Smooth muscle cell (in vitro differentiated cells): ENCODE measurements at regions not wholly inside any gene's neighbourhood (a gene's known extent, or its start where the extent isn't known, plus 50 kb on each side); places are given as distances from the start of the nearest gene placed in this dataset.

ENCODE experiments used
- DNase-seq: peaks from one replicate; lab custom pipeline; 2025; ENCODE audit not compliant: unreplicated experiment; lab: John Stamatoyannopoulos, UW
- H2AFZ ChIP-seq: fragments of 200-600 bp; sonication (generic); 2 replicates; pipeline ENCODE4 v1.6.0; 2016; ENCODE audit warnings: antibody characterized with exemption, low read depth, mild to moderate bottlenecking
- H3F3A ChIP-seq: fragments of 200-600 bp; sonication (generic); 2 replicates; pipeline ENCODE4 v1.6.0; 2017; ENCODE audit warnings: antibody characterized with exemption, low read depth
- H3K27ac ChIP-seq: fragments of 200-600 bp; sonication (generic); 2 replicates; pipeline ENCODE4 v1.5.1; 2016; ENCODE audit warnings: low read depth, mild to moderate bottlenecking
- H3K27me3 ChIP-seq: fragments of 200-600 bp; sonication (generic); 2 replicates; pipeline ENCODE4 v1.6.1; 2016; ENCODE audit warnings: low read depth, mild to moderate bottlenecking
- H3K36me3 ChIP-seq: fragments of 200-600 bp; sonication (generic); 2 replicates; pipeline ENCODE4 v1.5.1; 2016; ENCODE audit warnings: low read depth
- H3K4me1 ChIP-seq: fragments of 200-600 bp; sonication (generic); 2 replicates; pipeline ENCODE4 v1.5.1; 2016; ENCODE audit warnings: low read depth
- H3K4me2 ChIP-seq: fragments of 200-600 bp; sonication (generic); 2 replicates; pipeline ENCODE4 v1.6.0; 2016; ENCODE audit warnings: mild to moderate bottlenecking
- H3K4me3 ChIP-seq: fragments of 200-600 bp; sonication (generic); 2 replicates; pipeline ENCODE4 v1.5.1; 2016; ENCODE audit warnings: mild to moderate bottlenecking
- H3K79me2 ChIP-seq: fragments of 200-600 bp; sonication (generic); 2 replicates; pipeline ENCODE4 v1.6.0; 2016; ENCODE audit warnings: low read depth, mild to moderate bottlenecking
- H3K9ac ChIP-seq: fragments of 200-600 bp; sonication (generic); 2 replicates; pipeline ENCODE4 v1.6.0; 2016; ENCODE audit warnings: low read depth
- H3K9me3 ChIP-seq: fragments of 200-600 bp; sonication (generic); replicated peaks from 2 replicates; pipeline ENCODE4 v1.5.1; 2016; ENCODE audit warnings: low read depth
- H4K20me1 ChIP-seq: fragments of 200-600 bp; sonication (generic); 2 replicates; pipeline ENCODE4 v1.6.0; 2016; ENCODE audit warnings: low read depth
- CTCF ChIP-seq: fragments of 200-600 bp; sonication (generic); IDR thresholded peaks from 2 replicates; pipeline ENCODE4 v1.5.1; 2017; ENCODE audit warnings: borderline replicate concordance, mild to moderate bottlenecking, antibody characterized with exemption; ENCODE audit not compliant: insufficient read depth, poor library complexity, severe bottlenecking
- WGBS: methylation state at CpG from one replicate; pipeline ENCODE4 v1.1.7; 2016; ENCODE audit warnings: low lambda C conversion rate; 5-methylcytosine and 5-hydroxymethylcytosine counted together

GRCh38 chr4:138821331-138821730 is 194.2 kb upstream of the NOCT start:
- no peak for DNase-seq
- no peak overlapping the region for H3K4me3 ChIP-seq
- no peak overlapping the region for H3K9ac ChIP-seq
- WGBS: 59% methylated on average over 3 of the region's 3 CpGs
- no peak for TF ChIP-seq CTCF
- no peaks in the 10 kb centered on the region for H3K9me3 ChIP-seq
- H3K4me2 ChIP-seq: no peak overlapping the region
- no peaks in the 10 kb centered on the region for H3K4me1 ChIP-seq
- no peaks in the 10 kb centered on the region for H3K79me2 ChIP-seq
- H3K27me3 ChIP-seq: no peaks in the 10 kb centered on the region
- H2AFZ ChIP-seq: no peak overlapping the region
- no peaks in the 10 kb centered on the region for H4K20me1 ChIP-seq
- H3K36me3 ChIP-seq: no peaks in the 10 kb centered on the region
- H3F3A ChIP-seq: no peaks in the 10 kb centered on the region
- H3K27ac ChIP-seq: no peak overlapping the region

GRCh38 chr4:138816875-138817274 is 198.7 kb upstream of the NOCT start:
- no peak for DNase-seq

GRCh38 chr4:138815811-138816210 is 199.8 kb upstream of the NOCT start:
- Histone ChIP-seq H3K4me1 (no peaks in the 10 kb centered on the region), H3K27ac (no peak overlapping the region), H3K79me2 (no peaks in the 10 kb centered on the region), H3K36me3 (no peaks in the 10 kb centered on the region), H3F3A (no peaks in the 10 kb centered on the region), H3K27me3 (no peaks in the 10 kb centered on the region), H4K20me1 (no peaks in the 10 kb centered on the region), H3K4me2 (no peak overlapping the region), H2AFZ (no peak overlapping the region), H3K4me3 (no peak overlapping the region), H3K9me3 (no peaks in the 10 kb centered on the region), H3K9ac (no peak overlapping the region)
- WGBS: 63% methylated on average over 2 of the region's 2 CpGs
- TF ChIP-seq CTCF: no peak
- no peak for DNase-seq

More at GRCh38 chr4:138816875-138817274, 198.7 kb upstream of the NOCT start:
- H3K4me2 ChIP-seq: no peak overlapping the region
- H3K36me3 ChIP-seq: no peaks in the 10 kb centered on the region
- WGBS: 17% methylated on average over 3 of the region's 3 CpGs
- no peak overlapping the region for H2AFZ ChIP-seq
- no peak overlapping the region for H3K27ac ChIP-seq
- no peaks in the 10 kb centered on the region for H3K27me3 ChIP-seq
- no peaks in the 10 kb centered on the region for H3F3A ChIP-seq
- no peak overlapping the region for H3K4me3 ChIP-seq
- H3K79me2 ChIP-seq: no peaks in the 10 kb centered on the region
- TF ChIP-seq CTCF: no peak
- no peaks in the 10 kb centered on the region for H3K4me1 ChIP-seq
- H3K9me3 ChIP-seq: no peaks in the 10 kb centered on the region
- no peaks in the 10 kb centered on the region for H4K20me1 ChIP-seq
- H3K9ac ChIP-seq: no peak overlapping the region

GRCh38 chr4:138805736-138806135 is 209.8 kb upstream of the NOCT start:
- Histone ChIP-seq H3K9me3 (no peaks in the 10 kb centered on the region), H3K79me2 (no peaks in the 10 kb centered on the region), H4K20me1 (no peaks in the 10 kb centered on the region), H3K36me3 (no peaks in the 10 kb centered on the region), H3K4me3 (no peak overlapping the region), H3K27ac (no peak overlapping the region), H3K4me1 (peaks cover 12% of the 10 kb centered on the region), H3F3A (no peaks in the 10 kb centered on the region), H2AFZ (no peak overlapping the region), H3K9ac (no peak overlapping the region), H3K27me3 (peaks cover 28% of the 10 kb centered on the region), H3K4me2 (no peak overlapping the region)
- WGBS: 66% methylated on average over 4 of the region's 4 CpGs
- no peak for DNase-seq
- TF ChIP-seq CTCF: no peak
